ENCODE measurements at regions not wholly inside any gene's neighbourhood (a gene's known extent, or its start where the extent isn't known, plus 50 kb on each side); places are given as distances from the start of the nearest gene placed in this dataset.

- TF ChIP-seq ZNF274 (IDR thresholded peaks at IDR 0.05; ENCODE audit: low read depth, low read length) (no peak), YY1 (IDR thresholded peaks at IDR 0.05; ENCODE audit: insufficient read depth, insufficient read length) (no peak)
Measured at GRCh38 chr12:11499806-11500187, 104.4 kb upstream of the PRB2 start.
